OCI-LY1 (cell line): ENCODE measurements at regions not wholly inside any gene's neighbourhood (a gene's known extent, or its start where the extent isn't known, plus 50 kb on each side); places are given as distances from the start of the nearest gene placed in this dataset.

Source experiments
- H2AFZ ChIP-seq: fragments of 200-600 bp; sonication (generic), shearing (Covaris generic); 2 replicates; pipeline ENCODE4 v1.6.0; 2014; ENCODE audit warnings: antibody characterized with exemption, mild to moderate bottlenecking, low read length
- H3F3A ChIP-seq: fragments of 200-600 bp; sonication (generic), shearing (Covaris generic); 2 replicates; pipeline ENCODE4 v1.6.0; 2014; ENCODE audit warnings: mild to moderate bottlenecking, antibody characterized with exemption, low read length, moderate library complexity; ENCODE audit not compliant: insufficient read depth
- H3K27ac ChIP-seq: fragments of 200-600 bp; sonication (generic); 2 replicates; pipeline ENCODE4 v1.5.1; 2014; ENCODE audit warnings: low read length, mixed run types, mild to moderate bottlenecking, low read depth; ENCODE audit not compliant: poor library complexity, severe bottlenecking
- H3K27me3 ChIP-seq: fragments of 200-600 bp; sonication (generic); 2 replicates; pipeline ENCODE4 v1.6.0; 2014; ENCODE audit warnings: antibody characterized with exemption, mild to moderate bottlenecking, low read length, moderate library complexity; ENCODE audit not compliant: insufficient read depth
- H3K36me3 ChIP-seq: fragments of 200-600 bp; sonication (generic); 2 replicates; pipeline ENCODE4 v1.6.1; 2014; ENCODE audit warnings: mild to moderate bottlenecking, antibody characterized with exemption, low read length, moderate library complexity, mixed read lengths; ENCODE audit not compliant: insufficient read depth
- H3K4me1 ChIP-seq: fragments of 200-600 bp; sonication (generic); 2 replicates; pipeline ENCODE4 v1.5.1; 2014; ENCODE audit warnings: mild to moderate bottlenecking, low read length, moderate library complexity; ENCODE audit not compliant: insufficient read depth, severe bottlenecking
- H3K4me2 ChIP-seq: fragments of 200-600 bp; sonication (generic), shearing (Covaris generic); 2 replicates; pipeline ENCODE4 v1.6.1; 2014; ENCODE audit warnings: low read length
- H3K4me3 ChIP-seq: fragments of 200-600 bp; sonication (generic); 2 replicates; pipeline ENCODE4 v1.5.1; 2014; ENCODE audit warnings: low read length, low read depth, mild to moderate bottlenecking, mixed read lengths; ENCODE audit not compliant: poor library complexity, severe bottlenecking
- H3K79me2 ChIP-seq: fragments of 200-600 bp; shearing (Covaris generic); 2 replicates; pipeline ENCODE4 v1.6.1; 2016; ENCODE audit warnings: mixed run types, low read length, mixed read lengths; ENCODE audit not compliant: insufficient read depth
- H3K9ac ChIP-seq: fragments of 200-600 bp; sonication (generic), shearing (Covaris generic); 2 replicates; pipeline ENCODE4 v1.6.1; 2014; ENCODE audit warnings: mild to moderate bottlenecking, low read length, mixed read lengths
- H3K9me2 ChIP-seq: fragments of 200-600 bp; sonication (generic), shearing (Covaris generic); 2 replicates; pipeline ENCODE4 v1.6.1; 2014; ENCODE audit warnings: low read depth, mild to moderate bottlenecking, low read length, mixed read lengths
- H3K9me3 ChIP-seq: fragments of 200-600 bp; shearing (Covaris generic); 2 replicates; pipeline ENCODE4 v1.6.1; 2014; ENCODE audit warnings: low read length, mixed read lengths
- H4K20me1 ChIP-seq: fragments of 200-600 bp; sonication (generic), shearing (Covaris generic); 2 replicates; pipeline ENCODE4 v1.6.0; 2016; ENCODE audit warnings: mild to moderate bottlenecking, low read length; ENCODE audit not compliant: insufficient read depth
- EZH2 ChIP-seq: fragments of 200-600 bp; sonication (generic), shearing (Covaris generic); IDR thresholded peaks from 2 replicates; pipeline ENCODE4 v1.8.0; 2017; ENCODE audit warnings: borderline replicate concordance, mixed run types, mild to moderate bottlenecking, antibody characterized with exemption, low read length, moderate library complexity, mixed read lengths
- TF ChIP-seq, protein P1 (sequence below): fragments of 200-600 bp; sonication (generic), shearing (Covaris generic); IDR thresholded peaks from 2 replicates; pipeline ENCODE4 v1.5.1; 2017; ENCODE audit warnings: mild to moderate bottlenecking, antibody characterized with exemption, low read length, moderate library complexity, mixed read lengths

GRCh38 chr15:93854088-93854487 lies 377.3 kb upstream of the MCTP2 start:
- Histone ChIP-seq H3K27ac (no peak overlapping the region), H3K4me1 (no peaks in the 10 kb centered on the region), H2AFZ (no peak overlapping the region), H3K79me2 (no peaks in the 10 kb centered on the region), H3K27me3 (no peaks in the 10 kb centered on the region), H3K9me2 (no peaks in the 10 kb centered on the region), H3F3A (no peaks in the 10 kb centered on the region), H3K9me3 (no peaks in the 10 kb centered on the region), H3K36me3 (no peaks in the 10 kb centered on the region), H3K4me2 (no peak overlapping the region), H3K4me3 (no peak overlapping the region), H4K20me1 (no peaks in the 10 kb centered on the region), H3K9ac (no peak overlapping the region)
- TF ChIP-seq, protein P1, sequence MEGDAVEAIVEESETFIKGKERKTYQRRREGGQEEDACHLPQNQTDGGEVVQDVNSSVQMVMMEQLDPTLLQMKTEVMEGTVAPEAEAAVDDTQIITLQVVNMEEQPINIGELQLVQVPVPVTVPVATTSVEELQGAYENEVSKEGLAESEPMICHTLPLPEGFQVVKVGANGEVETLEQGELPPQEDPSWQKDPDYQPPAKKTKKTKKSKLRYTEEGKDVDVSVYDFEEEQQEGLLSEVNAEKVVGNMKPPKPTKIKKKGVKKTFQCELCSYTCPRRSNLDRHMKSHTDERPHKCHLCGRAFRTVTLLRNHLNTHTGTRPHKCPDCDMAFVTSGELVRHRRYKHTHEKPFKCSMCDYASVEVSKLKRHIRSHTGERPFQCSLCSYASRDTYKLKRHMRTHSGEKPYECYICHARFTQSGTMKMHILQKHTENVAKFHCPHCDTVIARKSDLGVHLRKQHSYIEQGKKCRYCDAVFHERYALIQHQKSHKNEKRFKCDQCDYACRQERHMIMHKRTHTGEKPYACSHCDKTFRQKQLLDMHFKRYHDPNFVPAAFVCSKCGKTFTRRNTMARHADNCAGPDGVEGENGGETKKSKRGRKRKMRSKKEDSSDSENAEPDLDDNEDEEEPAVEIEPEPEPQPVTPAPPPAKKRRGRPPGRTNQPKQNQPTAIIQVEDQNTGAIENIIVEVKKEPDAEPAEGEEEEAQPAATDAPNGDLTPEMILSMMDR: no peak
- TF ChIP-seq EZH2: no peak

- Histone ChIP-seq H3K4me2 (no peak overlapping the region), H3F3A (no peaks in the 10 kb centered on the region), H2AFZ (no peak overlapping the region), H3K9me3 (no peaks in the 10 kb centered on the region), H3K79me2 (no peaks in the 10 kb centered on the region), H3K4me3 (no peak overlapping the region), H3K9ac (no peak overlapping the region), H3K27ac (no peak overlapping the region), H3K36me3 (no peaks in the 10 kb centered on the region), H3K4me1 (no peaks in the 10 kb centered on the region), H3K9me2 (no peaks in the 10 kb centered on the region), H3K27me3 (no peaks in the 10 kb centered on the region), H4K20me1 (no peaks in the 10 kb centered on the region)
- TF ChIP-seq EZH2: no peak
- TF ChIP-seq, protein P1: no peak
These were observed 378.6 kb upstream of the MCTP2 start for GRCh38 chr15:93852761-93853160.

DNA sequence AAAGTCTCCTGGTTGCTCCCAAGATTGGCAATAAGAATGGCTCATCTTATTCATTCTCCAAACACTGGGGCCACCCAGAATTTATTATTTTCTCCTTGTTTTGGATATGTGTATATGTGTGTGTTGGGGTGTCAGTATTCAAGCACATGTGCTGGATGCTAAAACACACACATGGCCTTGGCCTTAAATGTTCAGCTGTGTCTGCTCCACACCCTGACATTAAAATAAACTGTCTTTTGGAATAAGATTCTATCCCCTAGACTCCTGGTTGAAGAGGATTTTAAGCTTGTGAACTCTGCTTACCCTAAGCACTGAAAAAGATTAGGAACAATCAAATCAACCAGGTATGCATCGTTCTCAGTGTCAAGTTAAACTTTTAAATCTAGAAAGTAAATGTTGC lies 382.9 kb upstream of the MCTP2 start:
- no peaks in the 10 kb centered on the region for H3K36me3 ChIP-seq
- no peak overlapping the region for H3K4me2 ChIP-seq
- no peak overlapping the region for H3K27ac ChIP-seq
- H3K9me2 ChIP-seq: no peaks in the 10 kb centered on the region
- H3K9ac ChIP-seq: no peak overlapping the region
- H3F3A ChIP-seq: no peaks in the 10 kb centered on the region
- TF ChIP-seq, protein P1: no peak
- TF ChIP-seq EZH2: no peak
- H3K4me1 ChIP-seq: no peaks in the 10 kb centered on the region
- H3K4me3 ChIP-seq: no peak overlapping the region
- no peaks in the 10 kb centered on the region for H3K9me3 ChIP-seq
- H2AFZ ChIP-seq: no peak overlapping the region
- H3K27me3 ChIP-seq: no peaks in the 10 kb centered on the region
- H3K79me2 ChIP-seq: no peaks in the 10 kb centered on the region
- H4K20me1 ChIP-seq: no peaks in the 10 kb centered on the region
